ENCODE measurements at regions not wholly inside any gene's neighbourhood (a gene's known extent, or its start where the extent isn't known, plus 50 kb on each side); places are given as distances from the start of the nearest gene placed in this dataset.
A peak's percentile ranks its signal among the peaks of the same experiment; 100 is the strongest.

GRCh38 chr11:96472085-96472484 lies 82.3 kb downstream of the JRKL start:
- ChIA-PET CTCF (interaction anchor here (0.8 to 2.0 kb wide), 4 partner anchors 9 to 17 kb away, joined by 3 to 9 read pairs (median 4); no protein-coding TSS in a partner anchor), POLR2A (no interaction called here)
- H3K36me3 Mint-ChIP-seq (ENCODE audit: low read depth), result no peaks in the 10 kb centered on the region
- peaks cover 2% of the 10 kb centered on the region for H3K4me1 Mint-ChIP-seq (ENCODE audit: low read depth)
- DNase-seq (peak; percentile 44), ATAC-seq (peak; percentile 47)
- no peak for TF ChIP-seq CTCF (IDR thresholded peaks at IDR 0.05)
- intact Hi-C loops (cut with micrococcal nuclease), result no loop called here
- no peak overlapping the region for H3K4me3 Mint-ChIP-seq
- no peak overlapping the region for H3K27ac Mint-ChIP-seq
- H3K9me3 Mint-ChIP-seq, result peaks cover 10% of the 10 kb centered on the region
- peaks cover 5% of the 10 kb centered on the region for H3K27me3 Mint-ChIP-seq

GRCh38 chr11:96474263-96474662 lies 84.5 kb downstream of the JRKL start:
- H3K4me1 Mint-ChIP-seq (ENCODE audit: low read depth), result peaks cover 2% of the 10 kb centered on the region
- ATAC-seq (no peak), DNase-seq (no peak)
- no peak overlapping the region for H3K4me3 Mint-ChIP-seq
- ChIA-PET CTCF (interaction anchor here (2.5 kb wide), 1 partner anchor 10 kb away, joined by 9 read pairs; no protein-coding TSS in a partner anchor), POLR2A (no interaction called here)
- peaks cover 5% of the 10 kb centered on the region for H3K27me3 Mint-ChIP-seq
- intact Hi-C loops (cut with micrococcal nuclease), result no loop called here
- no peaks in the 10 kb centered on the region for H3K36me3 Mint-ChIP-seq (ENCODE audit: low read depth)
- peaks cover 13% of the 10 kb centered on the region for H3K9me3 Mint-ChIP-seq
- no peak for TF ChIP-seq CTCF (IDR thresholded peaks at IDR 0.05)
- no peak overlapping the region for H3K27ac Mint-ChIP-seq

GRCh38 chr11:96481204-96481603 lies 91.4 kb downstream of the JRKL start:
- intact Hi-C loops (cut with micrococcal nuclease), result no loop called here
- Mint-ChIP-seq H3K4me1 (ENCODE audit: low read depth) (no peaks in the 10 kb centered on the region), H3K9me3 (peaks cover 3% of the 10 kb centered on the region), H3K27ac (no peak overlapping the region), H3K27me3 (peaks cover 10% of the 10 kb centered on the region), H3K4me3 (no peak overlapping the region), H3K36me3 (ENCODE audit: low read depth) (no peaks in the 10 kb centered on the region)
- ChIA-PET POLR2A (no interaction called here), CTCF (interaction anchor here (6.7 kb wide), 1 partner anchor 17 kb away, joined by 51 read pairs; no protein-coding TSS in a partner anchor)
- no peak for DNase-seq
- TF ChIP-seq CTCF (IDR thresholded peaks at IDR 0.05), result no peak
- ATAC-seq, result no peak

GRCh38 chr11:96481771-96482170 lies 92.0 kb downstream of the JRKL start:
- no peaks in the 10 kb centered on the region for H3K4me1 Mint-ChIP-seq (ENCODE audit: low read depth)
- no peak overlapping the region for H3K4me3 Mint-ChIP-seq
- peaks cover 3% of the 10 kb centered on the region for H3K9me3 Mint-ChIP-seq
- no peak overlapping the region for H3K27ac Mint-ChIP-seq
- no peak for TF ChIP-seq CTCF (IDR thresholded peaks at IDR 0.05)
- intact Hi-C loops (cut with micrococcal nuclease), result no loop called here
- H3K36me3 Mint-ChIP-seq (ENCODE audit: low read depth), result no peaks in the 10 kb centered on the region
- no peak for ATAC-seq
- CTCF ChIA-PET, result interaction anchor here (0.6 to 6.7 kb wide), 2 partner anchors 10 to 17 kb away, joined by 3 to 51 read pairs; no protein-coding TSS in a partner anchor
- POLR2A ChIA-PET, result no interaction called here
- no peak for DNase-seq
- peaks cover 10% of the 10 kb centered on the region for H3K27me3 Mint-ChIP-seq

- ATAC-seq, result no peak
- Mint-ChIP-seq H3K4me3 (no peak overlapping the region), H3K36me3 (ENCODE audit: low read depth) (no peaks in the 10 kb centered on the region), H3K4me1 (ENCODE audit: low read depth) (no peaks in the 10 kb centered on the region), H3K27ac (no peak overlapping the region), H3K27me3 (peaks cover 10% of the 10 kb centered on the region), H3K9me3 (peaks cover 3% of the 10 kb centered on the region)
- POLR2A ChIA-PET, result no interaction called here
- TF ChIP-seq CTCF (IDR thresholded peaks at IDR 0.05), result no peak
- CTCF ChIA-PET, result interaction anchor here (0.6 to 6.7 kb wide), 2 partner anchors 11 to 17 kb away, joined by 3 to 51 read pairs; no protein-coding TSS in a partner anchor
- no peak for DNase-seq
- intact Hi-C loops (cut with micrococcal nuclease), result no loop called here
Observed at GRCh38 chr11:96482193-96482592, 92.4 kb downstream of the JRKL start.
